ENCODE measurements at regions not wholly inside any gene's neighbourhood (a gene's known extent, or its start where the extent isn't known, plus 50 kb on each side); places are given as distances from the start of the nearest gene placed in this dataset.
"Not testable (repeated sequence)": the region's sequence is repeated elsewhere in the genome, so short reads cannot be mapped to it uniquely, and the experiment has no call there.

DNA sequence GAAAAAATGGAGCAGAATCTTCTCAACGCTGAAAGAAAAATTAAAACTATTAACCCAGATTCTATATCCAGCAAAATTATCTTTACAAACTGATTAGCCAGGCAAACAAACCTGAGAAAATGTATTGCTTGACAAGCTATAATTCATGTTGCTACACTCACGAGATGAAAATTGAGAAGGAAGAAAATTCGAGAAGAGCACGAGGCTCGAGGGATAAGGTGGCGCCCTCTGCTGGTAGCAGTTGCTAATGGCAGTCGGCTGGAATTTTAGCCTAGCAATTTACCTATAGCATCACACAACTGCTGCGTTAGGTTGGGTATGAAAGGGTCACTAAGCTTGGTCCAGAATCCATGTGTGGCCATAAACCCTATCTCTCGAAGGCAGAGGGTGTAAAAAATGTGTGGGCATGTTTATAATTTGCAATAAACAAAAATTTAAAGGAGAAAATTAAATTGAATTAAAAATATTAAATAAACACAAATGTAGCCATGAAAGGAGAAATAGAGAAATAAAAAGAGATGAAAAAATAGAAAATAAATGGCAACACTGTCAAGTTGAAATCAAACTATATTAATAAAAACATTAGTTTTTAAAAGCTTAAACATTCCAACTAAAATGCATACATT lies 126.6 kb downstream of the PPP4R3C start:
- H2AFZ ChIP-seq = no peak overlapping the region
- no peaks in the 10 kb centered on the region for H3K36me3 ChIP-seq (replicated peaks; ENCODE audit: insufficient read depth, low read depth)
- peak overlapping the region; percentile 36 for H3K4me2 ChIP-seq
- H3K79me2 ChIP-seq = no peaks in the 10 kb centered on the region
- no peak overlapping the region for H3K4me3 ChIP-seq
- no peak overlapping the region for H3K27ac ChIP-seq
- H3K4me1 ChIP-seq (ENCODE audit: insufficient read depth) = no peaks in the 10 kb centered on the region
- 23% methylated on average over 9 of the region's 9 CpGs for WGBS (ENCODE audit: low lambda C conversion rate, missing lambda C conversion rate)
- no peaks in the 10 kb centered on the region for H3K27me3 ChIP-seq
- TF ChIP-seq EZH2 (IDR thresholded peaks at IDR 0.05; ENCODE audit: borderline replicate concordance) (no peak), EZH2phosphoT487 (IDR thresholded peaks at IDR 0.05; ENCODE audit: low read depth, severe bottlenecking, unreplicated experiment) (no peak)
- TF ChIP-seq, protein P1, sequence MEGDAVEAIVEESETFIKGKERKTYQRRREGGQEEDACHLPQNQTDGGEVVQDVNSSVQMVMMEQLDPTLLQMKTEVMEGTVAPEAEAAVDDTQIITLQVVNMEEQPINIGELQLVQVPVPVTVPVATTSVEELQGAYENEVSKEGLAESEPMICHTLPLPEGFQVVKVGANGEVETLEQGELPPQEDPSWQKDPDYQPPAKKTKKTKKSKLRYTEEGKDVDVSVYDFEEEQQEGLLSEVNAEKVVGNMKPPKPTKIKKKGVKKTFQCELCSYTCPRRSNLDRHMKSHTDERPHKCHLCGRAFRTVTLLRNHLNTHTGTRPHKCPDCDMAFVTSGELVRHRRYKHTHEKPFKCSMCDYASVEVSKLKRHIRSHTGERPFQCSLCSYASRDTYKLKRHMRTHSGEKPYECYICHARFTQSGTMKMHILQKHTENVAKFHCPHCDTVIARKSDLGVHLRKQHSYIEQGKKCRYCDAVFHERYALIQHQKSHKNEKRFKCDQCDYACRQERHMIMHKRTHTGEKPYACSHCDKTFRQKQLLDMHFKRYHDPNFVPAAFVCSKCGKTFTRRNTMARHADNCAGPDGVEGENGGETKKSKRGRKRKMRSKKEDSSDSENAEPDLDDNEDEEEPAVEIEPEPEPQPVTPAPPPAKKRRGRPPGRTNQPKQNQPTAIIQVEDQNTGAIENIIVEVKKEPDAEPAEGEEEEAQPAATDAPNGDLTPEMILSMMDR (IDR thresholded peaks at IDR 0.05; ENCODE audit: poor library complexity) = peak; percentile 64
- DNase-seq (ENCODE audit: low spot score) = peak; percentile 40
- H3K9me2 ChIP-seq (replicated peaks; ENCODE audit: insufficient read depth) = no peaks in the 10 kb centered on the region
- no peaks in the 10 kb centered on the region for H4K20me1 ChIP-seq (ENCODE audit: insufficient read depth, poor library complexity, severe bottlenecking)
- H3K9me3 ChIP-seq (ENCODE audit: low read depth) = no peaks in the 10 kb centered on the region

DNA sequence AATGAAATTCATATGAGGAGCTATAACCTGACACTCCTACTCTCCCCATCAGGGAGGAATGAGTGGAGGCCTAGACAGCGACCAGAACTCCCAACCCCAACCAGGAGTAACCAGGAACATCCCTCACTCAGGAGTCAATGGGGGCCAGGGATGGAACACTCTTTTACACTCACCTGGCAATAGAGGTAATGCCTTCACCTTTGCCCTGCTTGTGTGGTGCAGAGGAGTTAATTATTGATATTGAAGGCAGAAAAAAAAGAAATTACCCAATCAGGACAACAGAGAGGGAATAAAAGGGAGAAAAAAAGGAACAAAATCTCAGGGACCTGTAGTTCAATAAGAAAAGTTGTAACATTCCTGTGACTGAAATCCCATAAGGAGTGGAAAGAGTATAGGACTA lies 141.5 kb downstream of the PPP4R3C start:
- Histone ChIP-seq H3K27me3 (no peaks in the 10 kb centered on the region), H3K36me3 (replicated peaks; ENCODE audit: insufficient read depth, low read depth) (no peaks in the 10 kb centered on the region), H3K9me3 (ENCODE audit: low read depth) (no peaks in the 10 kb centered on the region), H3K79me2 (no peaks in the 10 kb centered on the region), H3K4me3 (no peak overlapping the region), H2AFZ (no peak overlapping the region), H4K20me1 (ENCODE audit: insufficient read depth, poor library complexity, severe bottlenecking) (no peaks in the 10 kb centered on the region), H3K9me2 (replicated peaks; ENCODE audit: insufficient read depth) (no peaks in the 10 kb centered on the region), H3K27ac (no peak overlapping the region), H3K4me1 (ENCODE audit: insufficient read depth) (no peaks in the 10 kb centered on the region), H3K4me2 (no peak overlapping the region)
- WGBS (ENCODE audit: low lambda C conversion rate, missing lambda C conversion rate) = 50% methylated on average over 1 of the region's 1 CpG
- TF ChIP-seq, protein P1 (IDR thresholded peaks at IDR 0.05; ENCODE audit: poor library complexity) = no peak
- DNase-seq (ENCODE audit: low spot score) = no peak

DNA sequence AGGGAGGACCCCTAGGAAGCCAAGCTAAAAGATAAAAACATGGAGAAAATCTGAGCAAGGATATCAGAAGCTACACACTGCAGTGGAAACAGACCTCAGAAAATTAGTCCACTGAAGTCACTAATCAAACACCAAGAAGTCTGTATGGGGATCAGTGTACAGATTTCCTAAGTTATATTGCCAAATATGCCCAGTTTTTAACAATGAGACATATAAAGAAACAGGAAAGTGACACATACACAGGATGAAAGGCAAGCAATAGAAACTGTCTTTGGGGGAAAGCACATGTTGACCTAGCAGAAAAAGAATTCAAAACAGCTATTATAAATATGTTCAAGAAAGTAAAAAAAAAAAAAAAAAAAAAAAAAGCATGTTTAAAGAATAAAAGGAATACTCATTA lies 153.7 kb downstream of the PPP4R3C start:
- no peak for DNase-seq (ENCODE audit: low spot score)
- H4K20me1 ChIP-seq (ENCODE audit: insufficient read depth, poor library complexity, severe bottlenecking) = no peaks in the 10 kb centered on the region
- H2AFZ ChIP-seq = no peak overlapping the region
- TF ChIP-seq, protein P1 (IDR thresholded peaks at IDR 0.05; ENCODE audit: poor library complexity) = no peak
- no peak for TF ChIP-seq EZH2phosphoT487 (IDR thresholded peaks at IDR 0.05; ENCODE audit: low read depth, severe bottlenecking, unreplicated experiment)
- TF ChIP-seq EZH2 (IDR thresholded peaks at IDR 0.05; ENCODE audit: borderline replicate concordance) = no peak
- H3K27ac ChIP-seq = no peak overlapping the region
- no peaks in the 10 kb centered on the region for H3K36me3 ChIP-seq (replicated peaks; ENCODE audit: insufficient read depth, low read depth)
- H3K9me3 ChIP-seq (ENCODE audit: low read depth) = no peaks in the 10 kb centered on the region
- H3K4me2 ChIP-seq = no peak overlapping the region
- no peaks in the 10 kb centered on the region for H3K4me1 ChIP-seq (ENCODE audit: insufficient read depth)
- no peaks in the 10 kb centered on the region for H3K79me2 ChIP-seq
- H3K27me3 ChIP-seq = no peaks in the 10 kb centered on the region
- no peaks in the 10 kb centered on the region for H3K9me2 ChIP-seq (replicated peaks; ENCODE audit: insufficient read depth)
- H3K4me3 ChIP-seq = no peak overlapping the region

DNA sequence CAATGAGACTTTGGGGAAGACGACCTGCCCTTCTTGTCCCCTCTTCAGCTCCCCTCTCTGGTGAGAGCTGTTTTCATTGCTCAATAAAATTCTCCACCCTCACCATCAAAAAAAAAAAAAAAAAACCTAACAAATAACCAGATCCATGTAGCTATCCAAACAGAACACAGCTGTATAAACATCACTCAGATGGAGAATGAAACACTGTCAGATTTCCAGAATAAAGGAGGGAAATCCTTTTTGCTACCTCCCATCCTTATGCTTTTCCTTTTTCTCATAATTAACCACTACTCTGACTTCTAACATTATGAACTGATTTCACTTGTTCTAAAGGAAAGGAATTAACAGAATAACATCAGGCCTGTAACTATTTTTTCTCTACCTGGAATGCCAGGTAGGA lies 155.6 kb downstream of the PPP4R3C start:
- WGBS (ENCODE audit: low lambda C conversion rate, missing lambda C conversion rate) = 25% methylated on average over 1 of the region's 1 CpG
- Histone ChIP-seq H3K27ac (no peak overlapping the region), H2AFZ (no peak overlapping the region), H3K9me2 (replicated peaks; ENCODE audit: insufficient read depth) (no peaks in the 10 kb centered on the region), H3K27me3 (no peaks in the 10 kb centered on the region), H3K9me3 (ENCODE audit: low read depth) (no peaks in the 10 kb centered on the region), H3K4me1 (ENCODE audit: insufficient read depth) (no peaks in the 10 kb centered on the region), H4K20me1 (ENCODE audit: insufficient read depth, poor library complexity, severe bottlenecking) (no peaks in the 10 kb centered on the region), H3K79me2 (no peaks in the 10 kb centered on the region), H3K4me2 (no peak overlapping the region), H3K36me3 (replicated peaks; ENCODE audit: insufficient read depth, low read depth) (no peaks in the 10 kb centered on the region), H3K4me3 (no peak overlapping the region)
- TF ChIP-seq EZH2phosphoT487 (IDR thresholded peaks at IDR 0.05; ENCODE audit: low read depth, severe bottlenecking, unreplicated experiment) (no peak), EZH2 (IDR thresholded peaks at IDR 0.05; ENCODE audit: borderline replicate concordance) (no peak)
- TF ChIP-seq, protein P1 (IDR thresholded peaks at IDR 0.05; ENCODE audit: poor library complexity) = no peak
- DNase-seq (ENCODE audit: low spot score) = no peak

DNA sequence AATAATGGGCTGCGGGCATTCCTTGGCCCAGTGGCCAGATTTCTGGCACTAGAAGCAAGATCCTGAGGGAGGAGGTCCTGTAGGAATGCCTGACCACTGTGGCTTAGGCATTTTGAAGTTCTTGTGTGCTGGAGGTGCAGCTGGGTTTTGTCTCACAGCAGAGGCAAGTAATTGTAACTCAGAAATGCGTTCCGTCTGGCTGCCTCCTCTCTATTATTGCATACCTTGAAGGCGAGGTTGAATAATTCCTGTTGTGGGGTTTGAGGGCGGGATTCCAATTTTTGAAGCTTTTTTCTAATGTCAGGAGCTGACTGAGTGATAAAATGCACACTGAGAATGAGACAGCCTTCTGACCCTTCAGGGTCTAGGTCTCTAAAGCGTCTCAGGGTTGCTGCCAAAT lies 170.6 kb downstream of the PPP4R3C start:
- not testable (repeated sequence) for H3K27ac ChIP-seq; DNase-seq (ENCODE audit: low spot score); H3K27me3 ChIP-seq; H3K36me3 ChIP-seq (replicated peaks; ENCODE audit: insufficient read depth, low read depth); H3K4me3 ChIP-seq; H3K9me3 ChIP-seq (ENCODE audit: low read depth); H4K20me1 ChIP-seq (ENCODE audit: insufficient read depth, poor library complexity, severe bottlenecking); H3K4me2 ChIP-seq; H3K9me2 ChIP-seq (replicated peaks; ENCODE audit: insufficient read depth); H3K4me1 ChIP-seq (ENCODE audit: insufficient read depth); H3K79me2 ChIP-seq; H2AFZ ChIP-seq
- WGBS (ENCODE audit: low lambda C conversion rate, missing lambda C conversion rate) = 72% methylated on average over 6 of the region's 6 CpGs
